IMR-90 (cell line): ENCODE measurements at regions not wholly inside any gene's neighbourhood (a gene's known extent, or its start where the extent isn't known, plus 50 kb on each side); places are given as distances from the start of the nearest gene placed in this dataset.

Experiments
- ATAC-seq: fragments of 200-7000 bp; cut with Tn5 transposase; 2 replicates; pipeline ENCODE4 v1.9.1; 2020; ENCODE audit warnings: low read depth, mild to moderate bottlenecking, moderate library complexity
- BruUV-seq: library from RNA; stranded (reverse); fragments of 400-500 nt; replicated peaks from 2 replicates; lab custom pipeline; 2021; lab: Mats Ljungman, UMichigan
- CTCF ChIA-PET: fragments of 300-600 bp; formaldehyde crosslinking; extraction: SDS; loops from one replicate; lab custom pipeline; 2021; ENCODE audit warnings: antibody characterized with exemption; lab: Yijun Ruan, JAX
- POLR2A ChIA-PET: fragments of 300-600 bp; sonication (Branson Sonifier 250); formaldehyde crosslinking; loops from one replicate; lab custom pipeline; 2022; ENCODE audit warnings: antibody characterized with exemption; ENCODE audit not compliant: unreplicated experiment; lab: Charles Lee
- DNase-seq: peaks from one replicate; pipeline ENCODE4 v3.0.0; 2013
- H2AFZ ChIP-seq: replicated peaks from 2 replicates; pipeline ENCODE3; 2013; ENCODE audit warnings: low read length, mild to moderate bottlenecking; ENCODE audit not compliant: poor library complexity
- H2AK5ac ChIP-seq: 2 replicates; pipeline ENCODE4 v1.6.1; 2013; ENCODE audit warnings: low read depth, low read length, inconsistent platforms
- H2AK9ac ChIP-seq: replicated peaks from 2 replicates; pipeline ENCODE3; 2013; ENCODE audit warnings: mild to moderate bottlenecking, low read depth, low read length, moderate library complexity; ENCODE audit not compliant: poor library complexity
- H2BK120ac ChIP-seq: 2 replicates; pipeline ENCODE4 v1.6.1; 2013; ENCODE audit warnings: low read depth, low read length, inconsistent platforms
- H2BK15ac ChIP-seq: 3 replicates; pipeline ENCODE4 v1.6.1; 2013; ENCODE audit warnings: low read depth, low read length, inconsistent platforms
- H2BK20ac ChIP-seq: 2 replicates; pipeline ENCODE4 v1.6.1; 2013; ENCODE audit warnings: low read depth, mild to moderate bottlenecking, inconsistent platforms, low read length, moderate library complexity
- H2BK5ac ChIP-seq: 2 replicates; pipeline ENCODE4 v1.6.1; 2013; ENCODE audit warnings: mild to moderate bottlenecking, low read depth, low read length, inconsistent platforms; ENCODE audit not compliant: poor library complexity, severe bottlenecking
- H3K14ac ChIP-seq: replicated peaks from 2 replicates; pipeline ENCODE4 v1.6.1; 2013; ENCODE audit warnings: low read depth, low read length, inconsistent platforms
- H3K18ac ChIP-seq: 2 replicates; pipeline ENCODE4 v1.6.1; 2013; ENCODE audit warnings: low read depth, low read length, control low read depth
- H3K23ac ChIP-seq: 2 replicates; pipeline ENCODE4 v1.6.1; 2013; ENCODE audit warnings: low read depth, low read length, inconsistent platforms
- H3K27ac ChIP-seq: 2 replicates; pipeline ENCODE4 v1.5.1; 2013; ENCODE audit warnings: mild to moderate bottlenecking, control low read depth, low read length; ENCODE audit not compliant: insufficient read depth
- H3K27me3 ChIP-seq: 2 replicates; pipeline ENCODE4 v1.6.1; 2013; ENCODE audit warnings: low read length; ENCODE audit not compliant: control insufficient read depth, insufficient read depth
- H3K36me3 ChIP-seq: 2 replicates; pipeline ENCODE4 v1.6.1; 2013; ENCODE audit warnings: low read length, mixed read lengths; ENCODE audit not compliant: control insufficient read depth, insufficient read depth
- H3K4ac ChIP-seq: 2 replicates; pipeline ENCODE4 v1.6.1; 2013; ENCODE audit warnings: low read depth, low read length, inconsistent platforms
- H3K4me1 ChIP-seq: 2 replicates; pipeline ENCODE4 v1.6.1; 2013; ENCODE audit warnings: low read length, mixed read lengths; ENCODE audit not compliant: control insufficient read depth, insufficient read depth
- H3K4me2 ChIP-seq: 2 replicates; pipeline ENCODE4 v1.6.1; 2013; ENCODE audit warnings: low read depth, mild to moderate bottlenecking, control low read depth, low read length, moderate library complexity
- H3K4me3 ChIP-seq: 2 replicates; pipeline ENCODE4 v1.5.1; 2013; ENCODE audit warnings: low read depth, mild to moderate bottlenecking, control low read depth, low read length, moderate library complexity; ENCODE audit not compliant: insufficient read depth
- H3K56ac ChIP-seq: 2 replicates; pipeline ENCODE4 v1.6.1; 2013; ENCODE audit warnings: low read length, inconsistent platforms; ENCODE audit not compliant: insufficient read depth; ENCODE audit errors: extremely low read depth
- H3K79me1 ChIP-seq, 2 experiments: 2 replicates each; pipeline ENCODE4 v1.6.1; 2013; ENCODE audit warnings: low read length in 2 of 2, inconsistent platforms in 1 of 2, low read depth in 1 of 2
- H3K9ac ChIP-seq: 2 replicates; pipeline ENCODE4 v1.6.1; 2013; ENCODE audit warnings: low read depth, low read length, control low read depth
- H3K9me1 ChIP-seq: 2 replicates; pipeline ENCODE4 v1.6.1; 2013; ENCODE audit warnings: low read length, inconsistent platforms; ENCODE audit not compliant: insufficient read depth
- H3K9me3 ChIP-seq: 2 replicates; pipeline ENCODE4 v1.6.1; 2013; ENCODE audit warnings: low read length; ENCODE audit not compliant: control insufficient read depth, insufficient read depth
- H4K20me1 ChIP-seq: 2 replicates; pipeline ENCODE4 v1.6.1; 2013; ENCODE audit warnings: low read length, inconsistent platforms; ENCODE audit not compliant: insufficient read depth
- H4K5ac ChIP-seq: 2 replicates; pipeline ENCODE4 v1.6.1; 2013; ENCODE audit warnings: mild to moderate bottlenecking, low read depth, low read length, control low read depth
- H4K8ac ChIP-seq, 2 experiments: 2 replicates each; pipeline ENCODE4 v1.6.1; 2013; ENCODE audit warnings: low read depth in 2 of 2, low read length in 2 of 2, control low read depth in 1 of 2, inconsistent platforms in 1 of 2
- H4K91ac ChIP-seq: 2 replicates; pipeline ENCODE4 v1.6.1; 2013; ENCODE audit warnings: low read depth, low read length, inconsistent platforms; ENCODE audit not compliant: insufficient read depth
- RAD21 ChIP-seq: IDR thresholded peaks from 2 replicates; pipeline ENCODE4 v1.6.1; 2012; ENCODE audit warnings: low read length, improper control_type of control experiment
- WGBS, 2 experiments: methylation state at CpG; one replicate each; pipeline versions ENCODE4 v1.1.5 to v1.1.7; 2013; ENCODE audit warnings: missing lambda C conversion rate in 2 of 2; ENCODE audit not compliant: insufficient read length in 1 of 2; ENCODE audit errors: extremely low coverage in 2 of 2; 5-methylcytosine and 5-hydroxymethylcytosine counted together
- dilution Hi-C: fragments of 300-500 bp; cut with HindIII; formaldehyde crosslinking; loops from one replicate; pipeline ENCODE4 v1.14.3; 2018; ENCODE audit warnings: low sequenced_read_pairs; ENCODE audit not compliant: unreplicated experiment
- in situ Hi-C: fragments of 300-500 bp; cut with MboI; formaldehyde crosslinking; loops from 3 replicates; pipeline ENCODE4 v1.14.3; 2019; ENCODE audit warnings: low sequenced_read_pairs, inconsistent platforms, mixed read lengths
- intact Hi-C: fragments of 100-400 bp; cut with micrococcal nuclease; formaldehyde crosslinking; loops from 2 replicates; pipeline ENCODE4 v1.10.0; 2022

DNA sequence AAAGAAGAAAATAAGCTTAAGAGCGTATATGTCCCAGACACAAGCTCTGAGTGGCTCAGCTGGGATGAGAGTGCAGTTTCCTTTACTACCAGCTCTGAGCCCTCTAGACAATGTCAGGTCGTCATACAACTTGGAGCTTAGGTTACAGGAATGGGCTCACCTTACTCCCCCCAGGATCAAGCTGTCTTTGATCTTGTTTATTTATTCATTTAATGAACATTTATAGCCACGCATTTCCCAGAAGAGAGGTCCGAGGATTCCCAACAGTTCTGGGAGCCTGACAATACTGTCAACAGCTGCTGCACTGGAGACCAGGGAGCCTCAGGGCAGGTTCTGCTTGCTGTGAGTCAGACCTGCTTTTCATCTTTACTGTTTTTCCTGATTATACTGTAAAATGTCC, 378.9 kb downstream of the PLPP3 start:
- Histone ChIP-seq H3K4me1 (0 out of 2 replicates have a peak, but pooled peaks cover 2% of the 10 kb centered on the region), H2AFZ (no peak overlapping the region), H3K23ac (no peak overlapping the region), H3K9me1 (no peaks in the 10 kb centered on the region; the same call in 1 of the 2 replicates), H3K79me1 (no peaks in the 10 kb centered on the region), H4K20me1 (no peaks in the 10 kb centered on the region), H3K4me3 (no peak overlapping the region), H3K4ac (no peak overlapping the region), H2BK20ac (no peak overlapping the region), H3K14ac (no peak overlapping the region), H2BK120ac (no peak overlapping the region), H3K27ac (peak overlapping the region; percentile 38; the same call in 1 of the 2 replicates), H4K5ac (no peak overlapping the region), H3K36me3 (no peaks in the 10 kb centered on the region), H3K27me3 (no peaks in the 10 kb centered on the region; the same call in 1 of the 2 replicates), H2BK15ac (no peak overlapping the region), H3K4me2 (no peak overlapping the region), H3K56ac (no peak overlapping the region; the same call in 1 of the 2 replicates), H3K18ac (peak overlapping the region; percentile 11; the same call in 1 of the 2 replicates), H3K9me3 (no peaks in the 10 kb centered on the region), H3K9ac (no peak overlapping the region; the same call in 1 of the 2 replicates), H2AK5ac (no peak overlapping the region), H2BK5ac (no peak overlapping the region), H4K8ac (peak overlapping the region in 1 of 2 experiments; percentile 32; a peak in 1 of 4 replicates), H4K91ac (no peak overlapping the region), H2AK9ac (no peak overlapping the region)
- ChIA-PET CTCF (no interaction called here), POLR2A (no interaction called here)
- in situ Hi-C loops, result no loop called here
- TF ChIP-seq RAD21, result no peak
- intact Hi-C loops, result no loop called here
- no TSS peak for BruUV-seq
- DNase-seq, result peak; percentile 46
- WGBS, 2 experiments, result no CpG with 5 or more reads among the region's 4 CpGs
- dilution Hi-C loops, result no loop called here
- ATAC-seq, result peak; percentile 82
